ENCODE measurements at regions not wholly inside any gene's neighbourhood (a gene's known extent, or its start where the extent isn't known, plus 50 kb on each side); places are given as distances from the start of the nearest gene placed in this dataset.
"Not testable (repeated sequence)": the region's sequence is repeated elsewhere in the genome, so short reads cannot be mapped to it uniquely, and the experiment has no call there.

DNA sequence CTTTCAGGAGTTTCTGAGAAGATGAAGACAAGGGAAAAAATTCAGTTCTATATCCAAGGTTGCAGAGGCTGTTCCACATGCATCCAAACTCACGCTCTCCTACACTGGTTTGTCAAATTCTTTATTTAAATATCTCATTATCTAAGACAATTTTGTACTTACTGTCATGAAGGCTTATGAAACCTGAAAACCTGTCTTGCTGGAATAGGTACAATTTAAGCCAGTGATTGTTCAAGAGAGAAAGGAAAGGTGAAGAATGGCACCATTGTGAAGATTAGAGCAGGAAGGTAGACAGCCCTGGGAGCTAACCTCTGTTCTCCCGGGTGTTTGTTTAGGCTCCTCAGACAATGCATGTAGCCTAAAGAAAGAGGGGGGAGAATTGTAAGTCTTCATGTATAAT lies 315.1 kb upstream of the PRKD1 start:
- no peak overlapping the region for H3K27ac ChIP-seq (ENCODE audit: low read depth in 1 of 2, low read length in 2 of 2)
- 83 to 89% methylated on average over 2 of the region's 2 CpGs for WGBS, 2 donors
- intact Hi-C loops (cut with DNase I), result no loop called here
- H3K27me3 ChIP-seq (ENCODE audit: control insufficient read depth in 1 of 2, insufficient read depth in 2 of 2, low read length in 1 of 2), result no peaks in the 10 kb centered on the region
- no peaks in the 10 kb centered on the region for H3K36me3 ChIP-seq (ENCODE audit: control insufficient read depth in 1 of 2, insufficient read depth in 2 of 2, low read length in 1 of 2)
- DNase-seq (no peak), ATAC-seq (ENCODE audit: low FRiP score) (no peak)
- H3K4me3 ChIP-seq (ENCODE audit: low read length in 2 of 2), result no peak overlapping the region
- H3K9me3 ChIP-seq (ENCODE audit: control insufficient read depth, low read length), result no peaks in the 10 kb centered on the region
- no peaks in the 10 kb centered on the region for H3K4me1 ChIP-seq (ENCODE audit: control insufficient read depth in 1 of 2, insufficient read depth in 2 of 2, low read length in 2 of 2)

DNA sequence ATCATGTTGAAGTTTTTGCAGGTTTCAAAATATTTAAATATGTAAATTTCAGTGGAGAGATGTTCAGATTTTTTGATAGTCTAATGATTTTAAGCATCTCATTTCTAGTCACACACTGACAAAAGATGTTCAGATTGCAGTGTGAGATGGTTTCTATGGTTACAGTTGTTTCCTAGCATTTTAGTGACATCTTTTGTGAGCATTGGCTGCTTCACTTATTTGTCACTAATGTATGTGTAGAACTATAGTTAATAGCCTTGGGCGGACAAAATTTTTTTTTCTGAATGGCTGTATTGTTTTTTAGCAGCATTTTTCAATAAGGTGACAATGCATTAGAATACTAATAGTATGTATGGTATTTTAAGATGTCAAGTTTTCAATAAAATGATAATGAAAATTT lies 315.6 kb upstream of the PRKD1 start:
- no peaks in the 10 kb centered on the region for H3K27me3 ChIP-seq (ENCODE audit: control insufficient read depth in 1 of 2, insufficient read depth in 2 of 2, low read length in 1 of 2)
- DNase-seq (no peak), ATAC-seq (ENCODE audit: low FRiP score) (no peak)
- 90 to 93% methylated on average over 1 of the region's 1 CpG for WGBS, 2 donors
- H3K9me3 ChIP-seq (ENCODE audit: control insufficient read depth, low read length), result no peaks in the 10 kb centered on the region
- H3K36me3 ChIP-seq (ENCODE audit: control insufficient read depth in 1 of 2, insufficient read depth in 2 of 2, low read length in 1 of 2), result no peaks in the 10 kb centered on the region
- H3K4me1 ChIP-seq (ENCODE audit: control insufficient read depth in 1 of 2, insufficient read depth in 2 of 2, low read length in 2 of 2), result no peaks in the 10 kb centered on the region
- intact Hi-C loops (cut with DNase I), result no loop called here
- no peak overlapping the region for H3K27ac ChIP-seq (ENCODE audit: low read depth in 1 of 2, low read length in 2 of 2)
- no peak overlapping the region for H3K4me3 ChIP-seq (ENCODE audit: low read length in 2 of 2)

DNA sequence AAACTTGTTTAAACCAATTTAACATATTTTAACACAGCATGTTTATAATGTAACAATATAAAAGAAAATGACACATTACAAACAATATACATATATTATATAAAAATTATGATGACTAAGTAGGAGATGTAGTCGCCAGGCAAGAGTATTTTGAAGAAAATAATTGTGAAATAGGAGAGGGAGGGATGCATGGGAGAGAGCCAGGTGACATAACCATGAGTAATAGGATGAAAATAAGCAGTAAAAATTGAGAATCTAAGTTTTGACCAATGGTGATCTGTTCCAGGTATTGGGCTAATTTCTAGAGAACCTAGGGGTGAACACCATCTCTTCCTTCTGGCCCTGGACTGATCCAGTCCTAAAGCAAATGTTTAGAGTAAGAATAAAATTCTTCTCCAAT lies 315.2 kb upstream of the G2E3 start:
- ATAC-seq (ENCODE audit: low FRiP score) (no peak), DNase-seq (no peak)
- Histone ChIP-seq H3K27me3 (ENCODE audit: control insufficient read depth in 1 of 2, insufficient read depth in 2 of 2, low read length in 1 of 2) (no peaks in the 10 kb centered on the region), H3K4me3 (ENCODE audit: low read length in 2 of 2) (no peak overlapping the region), H3K27ac (ENCODE audit: low read depth in 1 of 2, low read length in 2 of 2) (no peak overlapping the region), H3K36me3 (ENCODE audit: control insufficient read depth in 1 of 2, insufficient read depth in 2 of 2, low read length in 1 of 2) (no peaks in the 10 kb centered on the region), H3K4me1 (ENCODE audit: control insufficient read depth in 1 of 2, insufficient read depth in 2 of 2, low read length in 2 of 2) (no peaks in the 10 kb centered on the region), H3K9me3 (ENCODE audit: control insufficient read depth, low read length) (no peaks in the 10 kb centered on the region)
- intact Hi-C loops (cut with DNase I), result no loop called here
- 1 to 8% methylated on average over 1 of the region's 1 CpG for WGBS, 2 donors

DNA sequence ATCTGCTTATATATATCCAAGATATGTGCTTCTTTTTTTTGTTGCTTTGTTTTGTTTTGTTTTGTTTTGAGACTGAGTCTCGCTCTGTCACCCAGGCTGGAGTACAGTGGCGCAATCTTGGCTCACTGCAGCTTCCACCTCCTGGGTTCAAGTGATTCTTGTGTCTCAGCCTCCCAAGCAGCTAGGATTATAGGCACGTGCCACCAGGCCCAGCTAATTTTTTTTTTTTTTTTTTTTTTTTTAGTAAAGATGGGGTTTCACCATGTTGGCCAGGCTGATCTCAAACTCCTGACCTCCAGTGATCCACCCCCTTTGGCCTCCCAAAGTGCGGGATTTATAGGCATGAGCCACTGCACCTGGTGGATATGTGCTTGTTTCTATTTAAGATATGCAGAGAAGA lies 314.6 kb upstream of the G2E3 start:
- H3K9me3 ChIP-seq (ENCODE audit: control insufficient read depth, low read length); H3K27me3 ChIP-seq (ENCODE audit: control insufficient read depth in 1 of 2, insufficient read depth in 2 of 2, low read length in 1 of 2); H3K27ac ChIP-seq (ENCODE audit: low read depth in 1 of 2, low read length in 2 of 2); intact Hi-C loops (cut with DNase I); H3K4me3 ChIP-seq (ENCODE audit: low read length in 2 of 2); ATAC-seq (ENCODE audit: low FRiP score); H3K4me1 ChIP-seq (ENCODE audit: control insufficient read depth in 1 of 2, insufficient read depth in 2 of 2, low read length in 2 of 2); H3K36me3 ChIP-seq (ENCODE audit: control insufficient read depth in 1 of 2, insufficient read depth in 2 of 2, low read length in 1 of 2): not testable (repeated sequence)
- WGBS, 2 donors, result 95 to 99% methylated on average over 4 of the region's 4 CpGs
- peak in 1 of 2 donors; percentile 59 for DNase-seq

DNA sequence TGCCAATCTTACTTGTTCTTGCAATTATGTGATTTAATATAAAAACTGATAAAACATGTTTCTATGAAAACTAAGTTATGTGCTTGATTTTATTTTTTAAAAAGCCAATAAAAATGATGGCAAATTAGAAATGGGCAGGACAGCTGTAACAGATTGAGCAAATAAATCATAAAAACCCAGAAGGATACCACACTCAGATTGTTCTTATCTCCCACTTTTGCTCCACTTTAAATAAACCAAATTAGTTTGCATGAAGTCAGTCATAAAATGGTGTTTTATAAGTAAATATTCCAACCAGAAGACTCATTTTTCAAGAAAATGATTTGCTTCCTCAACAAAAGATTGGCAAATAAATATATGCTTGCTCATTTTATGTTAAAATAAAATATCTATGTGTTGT lies 307.9 kb upstream of the G2E3 start:
- H3K9me3 ChIP-seq (ENCODE audit: control insufficient read depth, low read length), result no peaks in the 10 kb centered on the region
- ATAC-seq (ENCODE audit: low FRiP score), result no peak
- H3K36me3 ChIP-seq (ENCODE audit: control insufficient read depth in 1 of 2, insufficient read depth in 2 of 2, low read length in 1 of 2), result no peaks in the 10 kb centered on the region
- intact Hi-C loops (cut with DNase I), result no loop called here
- no peak overlapping the region for H3K27ac ChIP-seq (ENCODE audit: low read depth in 1 of 2, low read length in 2 of 2)
- H3K4me1 ChIP-seq (ENCODE audit: control insufficient read depth in 1 of 2, insufficient read depth in 2 of 2, low read length in 2 of 2), result no peaks in the 10 kb centered on the region
- H3K4me3 ChIP-seq (ENCODE audit: low read length in 2 of 2), result no peak overlapping the region
- DNase-seq, result no peak
- no peaks in the 10 kb centered on the region for H3K27me3 ChIP-seq (ENCODE audit: control insufficient read depth in 1 of 2, insufficient read depth in 2 of 2, low read length in 1 of 2)

DNA sequence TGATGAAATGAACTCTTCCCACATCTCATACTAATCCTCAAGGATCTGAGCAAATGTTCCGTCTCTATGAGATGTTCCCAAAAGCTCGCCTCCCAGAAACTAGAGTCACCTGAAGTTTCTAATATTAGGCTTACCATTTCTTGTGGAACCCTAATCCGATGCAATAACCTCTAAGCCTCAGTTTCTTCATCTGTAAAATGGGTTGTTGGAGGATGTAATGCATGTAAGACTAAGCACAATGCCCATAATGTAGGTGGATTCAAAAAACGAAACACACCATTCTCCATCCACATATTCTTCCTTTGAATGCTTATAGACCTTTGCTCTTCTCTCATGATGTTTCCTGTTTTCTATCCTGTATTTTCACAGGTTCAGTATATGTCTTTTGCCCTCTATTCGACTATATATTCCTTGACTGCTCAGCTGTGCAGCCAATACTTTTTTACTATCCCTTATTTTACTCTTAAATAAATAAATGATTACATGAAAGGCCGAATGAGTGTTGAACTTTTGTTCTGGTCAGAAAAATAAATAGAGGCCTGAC lies 307.3 kb upstream of the G2E3 start:
- intact Hi-C loops (cut with DNase I), result no loop called here
- WGBS, 2 donors, result 66 to 68% methylated on average over 6 of the region's 6 CpGs

DNA sequence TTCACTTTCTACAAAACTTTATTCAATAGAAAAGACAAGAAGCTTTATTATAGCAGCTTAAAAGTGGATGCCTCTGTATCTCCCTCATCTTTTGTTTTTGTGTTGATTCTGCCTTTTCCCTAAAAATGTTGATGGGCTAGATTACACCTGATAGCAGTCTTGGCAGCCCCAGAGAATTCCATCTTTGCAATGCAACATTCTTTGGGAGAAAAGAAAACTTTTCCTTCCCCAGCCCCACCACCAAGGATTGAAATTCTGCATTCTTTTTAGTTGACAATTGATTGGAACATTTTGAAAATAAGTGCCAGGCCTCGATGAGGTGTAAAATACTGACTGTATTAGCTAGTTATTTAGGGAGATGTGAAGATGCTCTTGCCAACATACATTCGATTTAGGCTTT lies 306.8 kb upstream of the G2E3 start:
- Histone ChIP-seq H3K27ac (ENCODE audit: low read depth in 1 of 2, low read length in 2 of 2) (no peak overlapping the region), H3K4me3 (ENCODE audit: low read length in 2 of 2) (no peak overlapping the region), H3K27me3 (ENCODE audit: control insufficient read depth in 1 of 2, insufficient read depth in 2 of 2, low read length in 1 of 2) (no peaks in the 10 kb centered on the region), H3K4me1 (ENCODE audit: control insufficient read depth in 1 of 2, insufficient read depth in 2 of 2, low read length in 2 of 2) (no peaks in the 10 kb centered on the region), H3K9me3 (ENCODE audit: control insufficient read depth, low read length) (no peaks in the 10 kb centered on the region), H3K36me3 (ENCODE audit: control insufficient read depth in 1 of 2, insufficient read depth in 2 of 2, low read length in 1 of 2) (no peaks in the 10 kb centered on the region)
- intact Hi-C loops (cut with DNase I), result no loop called here
- 17 to 23% methylated on average over 2 of the region's 2 CpGs for WGBS, 2 donors
- DNase-seq, result no peak
- no peak for ATAC-seq (ENCODE audit: low FRiP score)

More for the DNA sequence above, 307.3 kb upstream of the G2E3 start:
- no peak for DNase-seq
- Histone ChIP-seq H3K27ac (ENCODE audit: low read depth in 1 of 2, low read length in 2 of 2) (no peak overlapping the region), H3K36me3 (ENCODE audit: control insufficient read depth in 1 of 2, insufficient read depth in 2 of 2, low read length in 1 of 2) (no peaks in the 10 kb centered on the region), H3K9me3 (ENCODE audit: control insufficient read depth, low read length) (no peaks in the 10 kb centered on the region), H3K27me3 (ENCODE audit: control insufficient read depth in 1 of 2, insufficient read depth in 2 of 2, low read length in 1 of 2) (no peaks in the 10 kb centered on the region), H3K4me3 (ENCODE audit: low read length in 2 of 2) (no peak overlapping the region), H3K4me1 (ENCODE audit: control insufficient read depth in 1 of 2, insufficient read depth in 2 of 2, low read length in 2 of 2) (no peaks in the 10 kb centered on the region)
- ATAC-seq (ENCODE audit: low FRiP score), result no peak

DNA sequence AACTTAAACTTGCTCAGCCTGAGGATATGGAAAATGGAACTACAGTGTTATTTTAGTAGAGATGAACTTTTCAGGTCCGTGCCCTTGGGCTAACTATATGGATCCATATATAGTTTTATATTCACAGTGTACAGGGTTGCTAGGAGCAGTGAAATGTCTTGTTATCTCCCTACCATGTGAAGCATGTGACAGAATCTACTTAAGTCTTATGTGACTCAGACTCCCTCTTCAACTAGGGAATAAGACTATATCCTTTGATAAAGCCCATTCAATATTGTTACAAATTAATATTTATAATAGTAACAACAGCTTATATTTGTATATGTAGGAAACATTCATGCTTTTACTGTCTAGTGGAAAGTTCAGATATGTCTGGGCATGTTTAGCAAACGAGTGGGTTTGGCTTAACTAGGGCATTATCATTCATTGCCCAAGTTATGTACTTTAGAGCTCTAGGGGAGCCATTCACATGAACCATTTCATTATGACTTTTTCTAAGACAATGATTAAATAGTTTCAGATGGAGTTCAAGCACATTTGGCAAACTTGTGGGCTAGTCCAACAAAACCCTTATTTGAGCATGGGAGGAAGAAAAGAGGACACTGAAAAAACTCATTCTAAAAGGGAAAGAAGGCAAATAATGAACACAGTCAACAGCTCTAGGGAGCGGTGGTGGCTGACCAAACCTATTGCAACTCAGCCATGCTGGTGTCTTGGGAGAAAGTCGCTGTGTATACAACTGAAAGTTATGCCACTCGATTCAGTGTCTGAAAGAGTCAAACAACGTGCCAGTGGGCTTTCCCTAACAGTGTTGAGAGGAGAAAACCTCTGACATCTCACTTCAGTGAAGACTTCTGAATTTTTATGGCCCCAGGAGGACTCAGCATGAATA lies 305.9 kb upstream of the G2E3 start:
- H3K4me3 ChIP-seq (ENCODE audit: low read length in 2 of 2), result no peak overlapping the region
- H3K27ac ChIP-seq (ENCODE audit: low read depth in 1 of 2, low read length in 2 of 2), result no peak overlapping the region
- WGBS, 2 donors, result 78 to 79% methylated on average over 6 of the region's 6 CpGs

DNA sequence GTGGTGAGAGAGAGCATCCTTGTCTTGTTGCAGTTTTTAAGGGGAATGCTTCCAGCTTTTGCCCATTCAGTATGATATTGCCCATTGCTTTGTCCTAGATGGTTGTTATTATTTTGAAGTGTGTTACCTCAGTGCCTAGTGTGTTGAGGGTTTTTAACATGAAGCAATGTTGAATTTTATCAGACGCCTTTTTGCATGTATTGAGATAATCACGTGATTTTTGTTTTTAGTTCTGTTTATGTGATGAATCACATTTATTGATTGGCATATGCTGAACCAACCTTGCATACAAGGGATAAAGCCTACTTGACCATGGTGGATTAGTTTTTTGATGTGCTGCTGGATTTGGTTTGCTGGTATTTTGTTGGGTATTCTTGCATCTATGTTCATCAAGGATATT lies 302.3 kb upstream of the G2E3 start:
- no peak for ATAC-seq (ENCODE audit: low FRiP score)
- no peaks in the 10 kb centered on the region for H3K27me3 ChIP-seq (ENCODE audit: control insufficient read depth in 1 of 2, insufficient read depth in 2 of 2, low read length in 1 of 2)
- no peak overlapping the region for H3K4me3 ChIP-seq (ENCODE audit: low read length in 2 of 2)
- intact Hi-C loops (cut with DNase I), result no loop called here
- H3K9me3 ChIP-seq (ENCODE audit: control insufficient read depth, low read length), result no peaks in the 10 kb centered on the region
- no peaks in the 10 kb centered on the region for H3K36me3 ChIP-seq (ENCODE audit: control insufficient read depth in 1 of 2, insufficient read depth in 2 of 2, low read length in 1 of 2)
- no peak overlapping the region for H3K27ac ChIP-seq (ENCODE audit: low read depth in 1 of 2, low read length in 2 of 2)
- H3K4me1 ChIP-seq (ENCODE audit: control insufficient read depth in 1 of 2, insufficient read depth in 2 of 2, low read length in 2 of 2), result no peaks in the 10 kb centered on the region
- DNase-seq, result no peak
- 92 to 94% methylated on average over 2 of the region's 2 CpGs for WGBS, 2 donors

More for the DNA sequence above, 305.9 kb upstream of the G2E3 start:
- no peaks in the 10 kb centered on the region for H3K9me3 ChIP-seq (ENCODE audit: control insufficient read depth, low read length)
- intact Hi-C loops (cut with DNase I), result no loop called here
- no peaks in the 10 kb centered on the region for H3K36me3 ChIP-seq (ENCODE audit: control insufficient read depth in 1 of 2, insufficient read depth in 2 of 2, low read length in 1 of 2)
- DNase-seq (no peak), ATAC-seq (ENCODE audit: low FRiP score) (no peak)
- no peaks in the 10 kb centered on the region for H3K4me1 ChIP-seq (ENCODE audit: control insufficient read depth in 1 of 2, insufficient read depth in 2 of 2, low read length in 2 of 2)
- H3K27me3 ChIP-seq (ENCODE audit: control insufficient read depth in 1 of 2, insufficient read depth in 2 of 2, low read length in 1 of 2), result no peaks in the 10 kb centered on the region

All from aorta (tissue), 5 donors.